GM19324 (cell line): ENCODE measurements at regions not wholly inside any gene's neighbourhood (a gene's known extent, or its start where the extent isn't known, plus 50 kb on each side); places are given as distances from the start of the nearest gene placed in this dataset.

ENCODE experiments used
- ATAC-seq: cut with Tn5 transposase; IDR thresholded peaks from one replicate; pipeline ENCODE4 v1.9.1; 2021; ENCODE audit warnings: mild to moderate bottlenecking, moderate library complexity; ENCODE audit not compliant: unreplicated experiment, low FRiP score

DNA sequence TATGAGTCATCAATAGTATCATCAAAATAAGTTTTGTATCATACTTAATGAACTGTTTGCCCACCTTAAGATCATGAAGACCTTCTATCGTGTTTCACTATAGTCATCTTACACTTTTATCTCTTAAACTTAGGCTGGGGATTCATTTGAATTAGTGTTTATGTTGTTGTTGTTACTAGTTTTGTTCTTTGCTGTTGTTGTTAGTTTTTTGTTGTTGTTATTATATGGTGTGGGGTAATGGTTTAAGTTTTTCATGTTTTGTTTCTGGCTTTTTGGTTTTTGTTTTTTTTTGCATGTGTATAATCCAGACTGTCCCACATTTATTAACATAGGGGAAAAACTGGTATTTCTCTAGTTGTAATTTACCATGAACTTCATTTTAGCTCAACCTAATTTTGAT lies 965.1 kb upstream of the MIR17HG start:
- no peak for ATAC-seq

DNA sequence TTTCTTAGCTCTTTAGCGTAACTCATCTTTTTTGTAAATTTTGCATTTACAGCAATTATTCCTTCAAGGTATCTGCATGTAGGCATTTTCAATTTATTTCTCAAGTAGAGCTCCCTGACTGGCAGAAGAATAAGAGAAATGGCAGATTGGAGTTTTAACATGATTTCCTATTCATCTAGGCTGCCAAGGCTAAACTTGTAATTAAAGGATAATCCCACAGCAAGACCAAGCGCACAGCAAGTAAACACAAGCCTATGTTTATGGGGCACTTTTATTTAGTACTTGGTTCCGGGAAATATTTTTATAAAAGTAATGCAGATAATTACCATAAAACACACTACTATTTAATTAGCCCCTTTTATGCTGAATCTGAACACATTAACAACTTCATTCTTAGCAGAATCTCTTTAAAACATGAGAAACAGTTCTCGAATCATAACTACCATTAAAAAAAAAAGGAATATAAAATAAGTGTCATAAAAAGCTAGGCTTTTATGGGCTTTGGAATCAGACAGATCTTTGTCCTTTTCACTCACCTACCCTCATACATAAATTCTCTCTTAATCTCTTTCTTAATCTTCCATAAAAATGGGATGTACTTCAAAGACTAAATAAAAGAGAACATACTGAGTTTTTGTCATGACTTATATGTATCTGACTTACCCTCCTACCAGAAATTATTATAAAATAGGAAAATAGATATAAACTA lies 961.6 kb upstream of the MIR17HG start:
- no peak for ATAC-seq

DNA sequence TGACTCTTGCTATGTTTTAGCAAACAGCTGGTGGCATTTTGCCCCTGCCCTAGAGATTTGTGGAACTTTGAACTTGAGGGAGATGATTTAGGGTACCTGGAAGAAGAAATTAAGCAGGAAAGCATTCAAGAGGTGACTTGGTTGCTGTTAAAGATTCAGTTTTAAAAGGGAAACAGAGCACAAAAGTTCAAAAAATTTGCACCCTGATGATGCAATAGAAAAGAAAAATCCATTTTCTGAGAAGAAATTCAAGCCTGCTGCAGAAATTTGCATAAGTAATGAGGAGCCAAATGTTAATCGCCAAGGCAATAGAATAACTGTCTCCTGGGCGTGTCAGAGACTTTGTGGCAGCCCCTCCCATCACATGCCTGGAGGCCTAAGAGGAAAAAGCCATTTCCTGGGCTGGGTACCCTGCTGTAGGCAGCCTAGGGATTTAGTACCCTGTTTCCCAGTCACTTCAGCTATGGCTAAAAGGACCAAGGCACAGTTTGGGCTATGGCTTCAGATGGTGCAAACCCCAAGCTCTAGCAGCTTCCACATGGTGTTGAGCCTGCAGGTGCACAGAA lies 958.5 kb upstream of the MIR17HG start:
- no peak for ATAC-seq

DNA sequence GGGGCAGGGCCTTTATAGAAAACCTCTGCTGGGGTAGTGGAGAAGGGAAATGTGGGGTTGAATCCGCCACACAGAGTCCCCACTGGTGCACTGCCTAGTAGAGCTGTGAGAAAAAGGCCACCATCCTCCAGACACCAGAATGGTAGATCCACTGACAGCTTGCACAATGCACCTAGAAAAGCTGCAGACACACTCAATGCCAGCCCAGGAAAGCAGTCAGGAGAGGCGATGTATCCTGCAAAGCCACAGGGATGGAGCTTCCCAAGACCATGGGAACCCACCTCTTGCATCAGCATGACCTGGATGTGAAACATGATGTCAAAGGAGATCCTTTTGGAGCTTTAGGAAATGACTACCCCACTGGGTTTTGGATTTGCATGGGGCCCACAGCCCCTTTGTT lies 958.0 kb upstream of the MIR17HG start:
- no peak for ATAC-seq

DNA sequence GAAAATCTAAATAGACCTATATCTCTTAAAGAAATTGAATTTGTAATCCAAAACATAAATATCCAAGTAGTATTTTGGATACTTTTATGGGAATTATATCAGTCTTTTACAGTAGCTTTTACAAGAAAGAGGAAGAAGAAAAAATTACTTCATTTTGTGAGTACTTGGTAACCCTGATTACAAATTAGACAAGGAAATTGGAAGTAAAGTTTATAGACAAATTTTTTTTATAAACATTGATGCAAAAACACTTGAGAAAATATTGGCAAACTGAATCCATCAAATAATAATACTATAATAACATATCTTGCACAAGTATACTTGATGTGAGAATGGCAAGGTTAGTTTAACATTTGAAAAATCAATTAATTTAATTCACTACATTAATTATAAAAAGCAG lies 954.1 kb upstream of the MIR17HG start:
- no peak for ATAC-seq

DNA sequence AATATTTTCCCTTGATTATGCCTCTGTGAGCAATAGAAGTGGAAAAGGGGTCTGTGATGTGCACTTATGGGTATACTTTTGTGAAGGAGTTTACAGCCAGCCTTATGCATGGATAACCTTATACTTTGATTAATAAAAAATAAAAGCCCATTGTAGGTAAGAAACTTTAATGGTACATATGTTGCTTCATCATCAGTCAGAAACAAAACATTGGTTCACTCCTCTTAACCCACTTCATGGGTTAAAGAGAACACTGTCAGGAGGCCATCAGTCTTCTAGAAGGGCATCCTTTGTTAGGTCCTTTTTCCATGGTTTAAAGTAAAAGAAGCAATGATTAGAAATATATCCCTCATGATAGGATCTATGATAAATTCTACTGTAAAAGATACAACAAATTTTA lies 952.1 kb upstream of the MIR17HG start:
- no peak for ATAC-seq

DNA sequence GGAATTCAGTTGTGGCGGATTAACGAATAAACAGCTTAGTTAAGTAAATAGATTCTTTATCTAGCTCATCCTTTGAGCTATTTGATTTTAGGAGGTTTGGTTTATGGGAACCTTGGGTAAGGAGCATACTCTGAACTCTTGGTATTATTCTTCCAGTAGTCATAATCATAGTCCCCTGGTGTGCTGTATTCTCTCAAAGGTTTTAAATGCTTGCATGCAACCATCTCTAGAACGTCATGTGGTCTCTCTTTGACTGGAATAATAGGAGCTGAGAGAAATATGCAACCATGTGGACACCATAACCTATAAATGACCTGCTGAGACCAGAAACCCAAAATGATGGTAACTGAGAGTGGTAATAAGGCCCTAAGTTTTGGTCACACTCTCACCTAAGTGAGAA lies 951.6 kb upstream of the MIR17HG start:
- no peak for ATAC-seq

DNA sequence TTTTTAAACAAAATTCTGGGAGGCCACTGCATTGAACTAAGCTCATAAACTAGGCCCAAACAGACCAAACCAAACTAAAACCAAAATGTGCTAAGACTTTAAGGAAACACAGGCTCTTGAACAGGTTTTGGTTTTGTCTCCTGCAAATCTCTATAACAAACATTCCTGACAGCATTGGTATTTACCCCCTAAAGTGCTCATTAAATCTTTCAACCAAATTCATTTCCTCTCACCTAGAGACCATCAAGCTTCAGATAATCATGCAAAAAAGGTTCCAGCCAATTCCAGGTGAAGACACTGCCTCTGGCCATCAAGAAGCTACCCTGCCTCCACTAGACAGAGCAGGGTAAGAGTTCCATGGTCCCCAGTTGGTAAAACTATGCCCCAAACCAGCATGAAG lies 951.2 kb upstream of the MIR17HG start:
- ATAC-seq, result no peak

DNA sequence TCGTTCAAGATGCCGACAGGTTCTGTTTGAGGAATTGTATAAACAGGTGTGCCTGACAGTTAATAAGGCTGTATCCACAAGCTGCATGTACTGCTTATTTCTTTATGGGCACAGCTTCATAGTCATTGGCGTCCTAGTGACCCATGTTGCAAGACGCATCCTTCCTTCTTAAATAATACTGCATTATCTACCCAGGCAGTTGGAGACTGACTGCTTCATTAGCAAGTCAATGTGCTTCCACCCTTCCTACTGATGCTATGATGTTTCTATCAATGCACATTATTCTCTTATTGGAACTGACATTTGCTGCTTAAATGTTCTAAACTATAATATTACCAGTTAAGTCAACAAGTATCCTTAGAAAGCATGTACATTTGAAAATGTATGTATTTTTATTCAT lies 950.0 kb upstream of the MIR17HG start:
- ATAC-seq, result no peak

DNA sequence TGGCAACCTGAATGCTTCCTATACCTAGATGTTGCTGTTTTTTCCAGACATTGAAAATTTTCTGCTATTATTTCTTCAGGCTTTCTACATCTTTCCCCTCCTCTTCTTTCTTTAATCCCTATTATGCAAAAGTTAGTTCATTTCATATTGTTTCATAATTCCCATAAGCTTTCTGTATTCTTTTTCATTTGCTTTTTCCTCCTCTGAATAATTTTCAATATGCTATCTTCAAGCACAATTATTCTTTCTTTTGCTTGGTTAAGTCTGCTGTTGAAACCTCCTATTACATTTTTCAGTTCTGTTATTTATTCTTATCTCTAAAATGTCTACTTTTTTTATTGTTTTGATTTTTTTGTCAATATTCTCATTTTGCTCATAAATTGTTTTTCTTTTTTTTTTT lies 947.1 kb upstream of the MIR17HG start:
- no peak for ATAC-seq

DNA sequence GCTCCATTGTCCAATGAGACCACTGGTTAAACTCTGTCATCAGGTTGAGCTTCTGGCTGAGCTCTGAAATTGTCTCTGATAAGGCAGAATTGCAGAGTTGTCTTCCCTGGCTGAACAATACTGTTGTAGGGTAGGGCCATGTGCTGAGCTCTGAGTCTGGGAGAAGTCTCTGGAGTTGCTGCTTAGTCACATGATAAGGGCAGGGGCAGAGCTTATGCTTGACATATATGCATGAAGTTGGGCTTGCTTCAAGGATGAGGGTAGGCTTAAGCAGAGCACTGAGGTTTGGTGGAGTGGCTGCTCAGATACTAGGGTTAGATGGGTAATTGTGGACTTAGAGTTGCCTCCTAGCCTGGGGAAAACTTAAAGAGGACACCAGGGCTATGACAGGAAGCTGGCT lies 946.3 kb upstream of the MIR17HG start:
- ATAC-seq, result no peak

DNA sequence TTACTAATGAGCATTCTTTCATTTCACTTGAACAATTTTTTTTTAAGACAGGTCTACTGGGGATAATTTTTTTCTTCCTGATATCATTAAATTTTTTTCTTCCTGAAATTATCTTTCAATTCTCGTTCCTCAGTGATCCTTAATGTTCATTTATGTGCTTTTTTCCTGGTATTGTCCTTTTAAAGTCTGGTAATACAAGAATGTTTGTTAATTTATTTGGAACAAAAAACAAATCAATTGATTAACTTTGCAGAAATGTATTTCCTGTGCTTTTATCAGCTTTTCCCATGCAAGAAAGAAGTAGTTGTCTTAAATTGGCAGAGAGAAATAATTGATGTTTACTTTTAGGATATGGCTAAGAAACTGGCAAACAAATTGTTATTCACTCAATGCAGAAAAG lies 945.4 kb upstream of the MIR17HG start:
- ATAC-seq, result no peak

DNA sequence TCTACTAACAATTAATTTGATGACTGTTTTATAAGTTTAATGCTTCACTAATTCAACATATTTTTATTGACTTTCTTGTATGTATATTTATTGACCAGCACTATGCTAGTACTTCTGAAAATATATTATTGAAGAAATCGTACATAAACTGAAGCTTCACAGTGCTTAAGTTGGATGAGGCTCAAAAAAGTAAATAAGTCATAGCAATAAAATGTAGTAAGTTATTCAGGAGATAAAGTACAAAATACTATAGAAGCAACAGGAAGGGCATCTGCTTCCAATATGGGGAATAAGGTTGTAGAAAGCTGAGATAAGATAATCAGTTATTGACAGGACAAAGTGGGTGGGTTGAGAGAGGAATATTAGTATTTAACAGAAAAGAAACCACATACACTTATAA lies 944.9 kb upstream of the MIR17HG start:
- ATAC-seq, result no peak

DNA sequence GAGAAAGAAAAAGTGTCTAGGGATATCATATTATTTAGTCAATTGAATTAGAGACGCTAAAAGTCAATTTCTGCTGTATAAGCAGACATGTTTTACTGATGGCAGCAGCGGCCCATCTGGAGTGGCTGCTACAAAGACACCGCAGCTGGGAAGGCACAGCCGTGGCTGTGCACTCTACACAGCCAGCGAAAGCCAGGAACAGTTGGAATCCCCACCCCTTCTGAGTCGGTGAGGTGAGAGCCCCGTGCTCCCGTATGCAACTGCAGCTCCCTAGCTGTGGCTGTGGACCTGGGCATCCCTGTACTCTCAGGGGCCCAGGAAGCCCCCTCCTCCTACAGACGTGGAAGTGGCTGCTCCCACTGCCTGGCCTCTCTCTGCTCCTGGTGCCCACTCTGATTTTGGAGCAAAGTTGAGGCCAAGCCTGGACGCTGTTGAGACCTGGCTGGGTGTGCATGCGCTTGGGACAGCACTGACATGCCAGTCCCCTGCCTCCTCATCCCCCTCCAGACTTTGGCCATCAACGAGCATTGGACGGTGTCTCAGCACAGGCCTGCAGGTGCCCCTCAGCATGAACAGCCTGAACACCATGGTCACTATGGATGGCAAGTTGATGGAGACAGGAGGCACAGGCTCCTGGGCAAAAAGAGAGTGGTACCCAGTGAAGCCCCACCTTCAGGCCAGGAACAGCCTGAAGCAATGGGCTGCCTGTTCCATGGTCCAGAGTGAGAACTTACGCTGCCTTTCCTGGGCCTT lies 944.0 kb upstream of the MIR17HG start:
- no peak for ATAC-seq

DNA sequence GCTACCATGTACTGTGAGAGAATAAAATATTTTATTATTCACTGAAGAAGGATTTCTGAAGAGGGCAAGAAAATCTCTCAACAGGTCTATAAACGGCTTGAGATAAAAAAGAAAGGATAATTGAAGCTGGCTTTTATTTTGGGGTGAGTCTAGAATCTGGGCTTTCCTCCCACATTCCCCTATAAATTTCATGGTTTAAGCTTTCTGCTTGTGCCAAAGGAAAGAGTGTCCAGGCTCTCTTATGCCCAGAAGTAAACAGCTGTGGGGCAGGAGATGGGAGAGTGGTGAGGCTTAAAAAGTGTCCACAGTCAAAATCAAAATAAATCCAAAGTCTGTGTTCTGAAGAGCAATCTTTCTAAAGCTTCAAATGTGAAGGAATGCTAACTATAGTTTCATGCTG lies 942.2 kb upstream of the MIR17HG start:
- ATAC-seq, result no peak

DNA sequence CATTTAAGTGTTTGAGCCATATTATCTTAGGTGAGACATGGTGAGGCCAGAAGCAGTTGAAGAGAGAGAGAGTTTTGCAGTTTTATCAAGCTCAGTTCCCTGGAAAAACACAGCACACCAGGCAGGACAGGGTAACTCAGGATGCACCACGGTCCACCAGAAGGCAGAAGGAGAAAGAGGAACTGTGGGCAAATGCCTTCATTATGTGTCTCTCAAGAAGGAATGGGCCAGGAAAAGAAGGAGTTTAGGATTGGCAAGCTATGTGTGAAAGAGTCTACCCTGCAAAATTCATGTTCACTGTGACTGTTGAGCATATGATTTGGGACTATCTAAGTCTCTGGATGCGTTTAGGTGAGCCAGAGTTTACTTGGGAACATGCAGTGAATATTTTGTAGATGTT lies 934.5 kb upstream of the MIR17HG start:
- no peak for ATAC-seq

DNA sequence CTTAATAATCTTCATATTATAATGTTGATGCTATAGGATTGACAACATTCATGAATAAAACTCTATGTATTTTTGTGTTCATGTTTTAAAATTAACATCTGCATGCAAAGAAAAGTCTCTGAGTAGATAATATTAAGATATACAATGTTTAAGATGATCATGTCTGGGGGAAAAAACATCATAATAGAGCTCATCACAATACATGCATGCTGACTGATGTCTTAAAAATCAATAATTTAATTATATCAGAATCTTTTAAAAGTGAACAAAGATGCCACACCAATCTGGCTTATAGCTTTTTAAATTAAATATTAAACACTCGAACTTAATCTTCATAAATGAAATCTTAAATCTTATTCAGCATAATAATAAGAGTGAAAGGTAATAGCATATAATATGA lies 933.9 kb upstream of the MIR17HG start:
- ATAC-seq, result no peak

DNA sequence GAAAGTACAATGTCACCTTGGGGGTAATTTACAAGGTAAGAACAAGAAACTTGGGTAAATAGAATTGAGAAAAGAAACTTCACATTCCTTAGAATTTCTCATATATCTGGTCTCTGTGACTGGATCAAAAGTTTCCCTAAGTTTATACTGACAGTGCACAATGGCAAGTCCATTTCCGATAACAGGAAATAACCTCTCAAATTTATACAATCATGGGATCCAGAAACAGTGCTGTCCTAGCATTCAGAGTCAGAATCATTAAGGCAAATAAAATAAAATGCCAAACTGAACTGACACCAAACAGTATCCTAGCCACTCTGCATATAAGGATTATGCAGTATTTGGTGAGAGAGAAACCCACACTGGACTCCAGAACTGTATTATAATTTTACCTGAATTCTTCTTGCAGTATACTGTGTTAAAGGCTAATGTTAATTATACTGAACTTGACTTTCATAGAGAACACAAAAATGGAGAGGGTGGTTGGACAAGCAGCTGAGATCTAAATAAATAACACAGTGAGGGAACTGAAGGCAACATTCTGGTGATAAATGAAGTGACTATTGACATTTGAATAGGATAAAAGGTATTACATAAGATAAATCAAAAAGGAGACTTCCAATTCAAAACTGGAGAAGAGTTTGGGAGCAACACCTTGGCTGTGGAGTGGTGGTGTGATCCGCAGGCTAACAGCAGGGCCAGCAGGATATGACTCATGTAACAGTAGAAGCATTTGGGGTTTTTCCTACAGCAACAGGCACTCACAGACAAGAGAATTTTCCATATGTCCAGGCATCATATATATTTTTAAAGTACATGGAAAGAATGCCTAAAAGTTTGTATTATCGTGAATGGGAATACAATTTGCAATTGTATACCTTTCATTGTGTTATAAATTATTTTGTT lies 932.5 kb upstream of the MIR17HG start:
- no peak for ATAC-seq

DNA sequence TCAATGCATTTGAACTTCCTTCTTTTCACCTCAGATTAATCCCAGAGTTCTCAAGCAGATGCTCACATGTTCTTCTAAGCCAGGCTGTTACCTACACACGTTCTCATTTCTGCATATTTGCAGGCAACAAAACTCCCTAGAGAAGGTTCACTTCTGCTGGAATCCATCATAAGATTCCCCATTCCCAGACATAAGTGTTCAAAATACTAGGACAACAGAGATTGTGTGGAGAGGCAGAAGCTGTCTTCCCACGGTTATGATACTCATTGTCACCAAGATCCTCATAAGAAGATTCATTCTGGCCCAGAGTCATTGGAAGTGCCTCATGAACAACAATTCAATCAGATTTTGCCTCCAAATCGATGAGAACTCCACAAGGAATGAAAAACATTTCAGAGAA lies 931.6 kb upstream of the MIR17HG start:
- ATAC-seq, result no peak

DNA sequence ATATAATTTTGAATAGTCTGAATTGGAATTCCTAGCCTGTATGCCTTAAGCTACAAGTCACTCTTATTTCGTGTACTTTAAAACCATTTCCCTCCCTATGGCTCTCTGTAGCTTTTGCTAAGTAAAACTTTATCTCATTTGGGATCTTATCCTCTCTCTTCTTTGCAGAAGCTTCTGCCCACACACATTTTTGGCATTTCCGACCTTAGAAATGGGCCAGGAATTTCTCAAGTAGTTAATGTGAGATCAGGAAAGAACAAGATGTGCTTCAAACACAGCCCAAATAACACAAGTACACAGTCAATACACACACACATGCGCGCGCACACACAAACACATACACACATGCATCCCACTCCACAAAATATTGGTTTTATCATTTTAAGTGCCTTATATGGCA lies 931.0 kb upstream of the MIR17HG start:
- ATAC-seq, result no peak

DNA sequence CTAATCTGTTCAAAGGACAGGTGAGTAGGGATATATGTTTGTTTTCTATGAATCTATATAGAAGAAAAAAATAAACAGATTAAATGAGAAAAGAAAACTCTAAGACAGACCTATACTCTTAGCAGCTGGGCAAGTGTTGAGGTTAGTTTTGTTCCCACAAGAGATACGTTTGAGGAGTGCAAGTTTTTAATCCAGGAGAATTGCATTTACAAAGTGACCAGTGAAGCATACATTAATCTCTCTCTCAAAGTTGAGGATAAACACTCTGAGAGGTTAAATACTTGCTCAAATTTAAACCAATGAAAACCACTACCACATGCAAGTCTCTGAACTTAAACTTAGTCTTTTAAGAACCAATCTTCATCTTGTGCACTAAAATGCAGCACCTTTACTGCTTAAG lies 930.5 kb upstream of the MIR17HG start:
- ATAC-seq, result no peak
